Sigmoid colon (tissue), 4 donors: ENCODE measurements at regions not wholly inside any gene's neighbourhood (a gene's known extent, or its start where the extent isn't known, plus 50 kb on each side); places are given as distances from the start of the nearest gene placed in this dataset.

Experiments
- CTCF ChIP-seq, 4 experiments: fragments of 450-650 bp in 3 of 4; fragments of 200-600 bp in 1 of 4; IDR thresholded peaks; one replicate each; pipeline ENCODE4 v1.5.1; 2016 to 2019; ENCODE audit warnings: antibody characterized with exemption in 4 of 4, mild to moderate bottlenecking in 3 of 4, moderate library complexity in 2 of 4
- EP300 ChIP-seq, 4 donors: sonication (generic); formaldehyde crosslinking; IDR thresholded peaks; one replicate each; pipeline ENCODE4 v1.6.1; 2017; ENCODE audit warnings: antibody characterized with exemption in 4 of 4
- POLR2A ChIP-seq, 2 donors: fragments of 450-650 bp; IDR thresholded peaks; one replicate each; pipeline ENCODE4 v1.6.1; 2016; ENCODE audit warnings: antibody characterized with exemption in 2 of 2, mild to moderate bottlenecking in 2 of 2, moderate library complexity in 2 of 2

GRCh38 chr2:125216321-125216720, 1191.2 kb downstream of the CNTNAP5 start:
- TF ChIP-seq CTCF (IDR thresholded peaks at IDR 0.05) (no peak), EP300 (IDR thresholded peaks at IDR 0.05) (no peak), POLR2A (IDR thresholded peaks at IDR 0.05) (no peak)
